Sigmoid colon (tissue), 6 donors: ENCODE measurements at regions not wholly inside any gene's neighbourhood (a gene's known extent, or its start where the extent isn't known, plus 50 kb on each side); places are given as distances from the start of the nearest gene placed in this dataset.

Experiments used
- DNase-seq: peaks from one replicate; pipeline ENCODE4 v3.0.0-alpha.2; 2019
- H3K27ac ChIP-seq, 4 donors: fragments of 200-600 bp; sonication (generic); one replicate each; pipeline ENCODE4 v1.5.1; 2016 to 2019; ENCODE audit warnings: mild to moderate bottlenecking in 1 of 4
- H3K27me3 ChIP-seq, 3 donors: fragments of 200-600 bp; sonication (generic); one replicate each; pipeline ENCODE4 v1.5.1; 2019; ENCODE audit warnings: mild to moderate bottlenecking in 1 of 3
- H3K36me3 ChIP-seq, 4 donors: fragments of 200-600 bp; sonication (generic); one replicate each; pipeline ENCODE4 v1.5.1; 2016 to 2019
- H3K4me1 ChIP-seq, 4 donors: fragments of 200-600 bp; sonication (generic); one replicate each; pipeline ENCODE4 v1.5.1; 2017 to 2019
- H3K4me3 ChIP-seq, 4 donors: fragments of 200-600 bp; sonication (generic); one replicate each; pipeline ENCODE4 v1.5.1; 2017 to 2019; ENCODE audit warnings: mild to moderate bottlenecking in 2 of 4, moderate library complexity in 1 of 4
- H3K9me3 ChIP-seq, 4 donors: fragments of 200-600 bp in 3 of 4; sonication (generic) in 3 of 4; one replicate each; pipeline versions ENCODE4 v1.5.1 to v1.6.1; 2013 to 2019
- CTCF ChIP-seq, 4 experiments: fragments of 450-650 bp in 3 of 4; fragments of 200-600 bp in 1 of 4; IDR thresholded peaks; one replicate each; pipeline ENCODE4 v1.5.1; 2016 to 2019; ENCODE audit warnings: antibody characterized with exemption in 4 of 4, mild to moderate bottlenecking in 3 of 4, moderate library complexity in 2 of 4
- EP300 ChIP-seq, 4 donors: sonication (generic); formaldehyde crosslinking; IDR thresholded peaks; one replicate each; pipeline ENCODE4 v1.6.1; 2017; ENCODE audit warnings: antibody characterized with exemption in 4 of 4
- POLR2A ChIP-seq, 2 donors: fragments of 450-650 bp; IDR thresholded peaks; one replicate each; pipeline ENCODE4 v1.6.1; 2016; ENCODE audit warnings: antibody characterized with exemption in 2 of 2, mild to moderate bottlenecking in 2 of 2, moderate library complexity in 2 of 2
- POLR2AphosphoS5 ChIP-seq, 4 donors: sonication (generic); formaldehyde crosslinking; IDR thresholded peaks; one replicate each; pipeline ENCODE4 v1.6.1; 2017; ENCODE audit warnings: antibody characterized with exemption in 4 of 4
- WGBS, 2 donors: extraction: QIAGEN DNeasy Blood & Tissue Kit; methylation state at CpG; one replicate each; pipeline ENCODE4 v1.1.7; 2013; 5-methylcytosine and 5-hydroxymethylcytosine counted together
- intact Hi-C: fragments of 100-400 bp; cut with DNase I; formaldehyde crosslinking; loops from one replicate; pipeline ENCODE4 v1.15.1; 2023
- donor health status: healthy with polysubstance abuse.
- donor health status: healthy.

GRCh38 chr2:226556050-226556449 lies 243.6 kb downstream of the IRS1 start:
- no peak overlapping the region for H3K4me3 ChIP-seq
- H3K9me3 ChIP-seq, result no peaks in the 10 kb centered on the region
- 88 to 89% methylated on average over 4 of the region's 4 CpGs for WGBS, 2 donors
- intact Hi-C loops, result no loop called here
- no peak overlapping the region for H3K27ac ChIP-seq
- no peak for DNase-seq
- no peak for TF ChIP-seq POLR2AphosphoS5 (IDR thresholded peaks at IDR 0.05)
- no peak for TF ChIP-seq EP300 (IDR thresholded peaks at IDR 0.05)
- no peak for TF ChIP-seq POLR2A (IDR thresholded peaks at IDR 0.05)
- TF ChIP-seq CTCF (IDR thresholded peaks at IDR 0.05), result no peak
- no peaks in the 10 kb centered on the region for H3K27me3 ChIP-seq
- H3K4me1 ChIP-seq, result peaks cover 0 to 7% (median 2%) of the 10 kb centered on the region in 4 donors
- no peaks in the 10 kb centered on the region for H3K36me3 ChIP-seq

DNA sequence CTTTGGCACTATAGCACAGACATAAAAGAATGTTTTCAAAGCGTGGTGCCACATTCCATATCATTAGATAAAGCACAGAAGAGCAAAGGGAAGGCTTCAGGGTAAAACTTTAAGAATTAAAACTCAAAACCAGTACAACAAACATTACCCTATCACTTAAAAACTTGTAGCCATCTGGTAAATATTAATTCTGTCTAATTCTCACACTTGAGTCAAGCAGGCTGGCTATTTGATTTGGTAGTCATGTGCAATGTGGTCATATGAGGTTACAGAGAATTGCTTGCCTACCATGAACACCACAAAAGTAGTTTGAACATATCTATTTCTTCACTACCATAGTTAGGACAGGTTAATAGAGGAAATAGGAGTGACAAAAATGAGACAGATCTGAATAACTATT lies 244.9 kb downstream of the IRS1 start:
- Histone ChIP-seq H3K36me3 (no peaks in the 10 kb centered on the region), H3K4me1 (peaks cover 0 to 7% (median 2%) of the 10 kb centered on the region in 4 donors), H3K4me3 (no peak overlapping the region), H3K9me3 (no peaks in the 10 kb centered on the region), H3K27me3 (no peaks in the 10 kb centered on the region), H3K27ac (no peak overlapping the region)
- TF ChIP-seq POLR2A (IDR thresholded peaks at IDR 0.05) (no peak), POLR2AphosphoS5 (IDR thresholded peaks at IDR 0.05) (no peak), CTCF (IDR thresholded peaks at IDR 0.05) (no peak), EP300 (IDR thresholded peaks at IDR 0.05) (no peak)
- no peak for DNase-seq
- intact Hi-C loops, result no loop called here
- 89 to 95% methylated on average over 1 of the region's 1 CpG for WGBS, 2 donors

DNA sequence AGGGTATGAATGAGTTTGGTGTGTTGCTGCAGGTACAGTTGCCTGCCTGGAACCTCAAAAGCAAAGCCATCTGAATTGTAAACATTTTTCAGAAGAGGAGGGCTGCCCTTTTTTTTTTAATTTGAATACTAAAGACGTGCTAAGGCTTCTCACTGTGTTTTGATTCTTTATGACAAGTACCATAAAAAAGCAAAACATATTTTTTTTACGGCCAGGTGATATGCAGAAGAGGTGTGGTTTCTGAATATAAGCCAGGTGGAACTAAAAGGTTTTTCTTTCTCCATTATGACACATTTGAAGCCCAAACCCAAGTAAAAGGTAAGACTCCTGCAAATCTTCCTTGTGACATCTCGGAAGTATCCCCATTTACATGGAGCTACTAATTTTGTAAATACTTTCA lies 246.3 kb downstream of the IRS1 start:
- no peak overlapping the region for H3K27ac ChIP-seq
- 21 to 62% methylated on average over 3 of the region's 3 CpGs for WGBS, 2 donors
- H3K9me3 ChIP-seq, result no peaks in the 10 kb centered on the region
- peaks cover 0 to 7% (median 2%) of the 10 kb centered on the region in 4 donors for H3K4me1 ChIP-seq
- no peaks in the 10 kb centered on the region for H3K27me3 ChIP-seq
- no peak overlapping the region for H3K4me3 ChIP-seq
- intact Hi-C loops, result no loop called here
- no peak for TF ChIP-seq POLR2AphosphoS5 (IDR thresholded peaks at IDR 0.05)
- no peak for TF ChIP-seq CTCF (IDR thresholded peaks at IDR 0.05)
- no peak for TF ChIP-seq POLR2A (IDR thresholded peaks at IDR 0.05)
- no peak for TF ChIP-seq EP300 (IDR thresholded peaks at IDR 0.05)
- DNase-seq, result no peak
- no peaks in the 10 kb centered on the region for H3K36me3 ChIP-seq

- H3K27ac ChIP-seq, result no peak overlapping the region
- DNase-seq, result no peak
- H3K36me3 ChIP-seq, result no peaks in the 10 kb centered on the region
- H3K27me3 ChIP-seq, result no peaks in the 10 kb centered on the region
- 50 to 70% methylated on average over 5 of the region's 5 CpGs for WGBS, 2 donors
- no peaks in the 10 kb centered on the region for H3K9me3 ChIP-seq
- H3K4me1 ChIP-seq, result peaks cover 0 to 7% (median 2%) of the 10 kb centered on the region in 4 donors
- H3K4me3 ChIP-seq, result no peak overlapping the region
- TF ChIP-seq POLR2A (IDR thresholded peaks at IDR 0.05) (no peak), CTCF (IDR thresholded peaks at IDR 0.05) (no peak), POLR2AphosphoS5 (IDR thresholded peaks at IDR 0.05) (no peak), EP300 (IDR thresholded peaks at IDR 0.05) (no peak)
- intact Hi-C loops, result no loop called here
Measured at GRCh38 chr2:226552571-226553285, 246.9 kb downstream of the IRS1 start.
